ENCODE measurements at regions not wholly inside any gene's neighbourhood (a gene's known extent, or its start where the extent isn't known, plus 50 kb on each side); places are given as distances from the start of the nearest gene placed in this dataset.

DNA sequence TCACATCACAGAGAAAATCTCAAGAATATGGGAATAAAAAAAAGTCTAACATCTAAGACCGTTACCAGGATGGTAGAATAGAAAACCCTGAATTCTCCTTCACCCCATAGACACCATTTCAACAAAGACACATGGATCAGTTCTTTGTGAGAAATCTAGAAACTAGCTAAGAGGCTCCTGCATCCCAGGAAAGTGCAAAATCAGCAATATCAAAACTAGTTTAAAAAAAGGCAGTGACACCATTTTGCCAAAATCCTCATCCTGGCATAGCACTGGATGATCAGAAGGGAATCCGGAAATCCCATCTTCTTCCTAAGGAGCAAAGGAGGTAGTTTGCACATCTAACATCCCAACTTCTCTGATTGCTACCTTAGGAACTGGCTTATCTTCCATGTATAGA, 88.9 kb upstream of the MAGEE2 start:
- Mint-ChIP-seq H3K27ac (no peak overlapping the region), H3K27me3 (ENCODE audit: low read depth, poor library complexity) (no peaks in the 10 kb centered on the region), H3K4me3 (no peak overlapping the region), H3K4me1 (no peaks in the 10 kb centered on the region), H3K36me3 (ENCODE audit: low read depth) (no peaks in the 10 kb centered on the region), H3K9me3 (peaks cover 90% of the 10 kb centered on the region)
- TF ChIP-seq, protein P1, sequence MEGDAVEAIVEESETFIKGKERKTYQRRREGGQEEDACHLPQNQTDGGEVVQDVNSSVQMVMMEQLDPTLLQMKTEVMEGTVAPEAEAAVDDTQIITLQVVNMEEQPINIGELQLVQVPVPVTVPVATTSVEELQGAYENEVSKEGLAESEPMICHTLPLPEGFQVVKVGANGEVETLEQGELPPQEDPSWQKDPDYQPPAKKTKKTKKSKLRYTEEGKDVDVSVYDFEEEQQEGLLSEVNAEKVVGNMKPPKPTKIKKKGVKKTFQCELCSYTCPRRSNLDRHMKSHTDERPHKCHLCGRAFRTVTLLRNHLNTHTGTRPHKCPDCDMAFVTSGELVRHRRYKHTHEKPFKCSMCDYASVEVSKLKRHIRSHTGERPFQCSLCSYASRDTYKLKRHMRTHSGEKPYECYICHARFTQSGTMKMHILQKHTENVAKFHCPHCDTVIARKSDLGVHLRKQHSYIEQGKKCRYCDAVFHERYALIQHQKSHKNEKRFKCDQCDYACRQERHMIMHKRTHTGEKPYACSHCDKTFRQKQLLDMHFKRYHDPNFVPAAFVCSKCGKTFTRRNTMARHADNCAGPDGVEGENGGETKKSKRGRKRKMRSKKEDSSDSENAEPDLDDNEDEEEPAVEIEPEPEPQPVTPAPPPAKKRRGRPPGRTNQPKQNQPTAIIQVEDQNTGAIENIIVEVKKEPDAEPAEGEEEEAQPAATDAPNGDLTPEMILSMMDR (IDR thresholded peaks at IDR 0.05) = no peak
- DNase-seq = no peak

DNA sequence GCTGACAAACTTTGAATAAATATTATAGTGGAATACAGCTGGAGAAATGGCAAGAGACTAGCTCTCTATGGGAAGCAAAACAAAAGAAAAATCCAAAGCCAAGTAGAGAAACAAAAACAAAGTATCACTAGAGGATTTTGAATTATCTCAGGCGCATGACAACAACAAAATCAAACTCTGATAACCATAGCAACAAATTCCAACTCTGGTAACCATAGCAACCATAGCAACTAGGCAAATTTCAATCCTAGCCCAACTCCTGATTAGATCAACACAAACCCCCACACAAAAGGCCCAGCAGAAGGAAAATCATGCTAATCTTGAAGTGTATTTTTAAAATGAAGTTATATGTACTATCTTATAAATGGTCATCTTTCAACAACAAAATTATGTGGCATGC, 98.4 kb upstream of the MAGEE2 start:
- TF ChIP-seq, protein P1 (IDR thresholded peaks at IDR 0.05) = no peak
- no peaks in the 10 kb centered on the region for H3K27me3 Mint-ChIP-seq (ENCODE audit: low read depth, poor library complexity)
- no peak overlapping the region for H3K4me3 Mint-ChIP-seq
- no peaks in the 10 kb centered on the region for H3K4me1 Mint-ChIP-seq
- DNase-seq = no peak
- H3K36me3 Mint-ChIP-seq (ENCODE audit: low read depth) = no peaks in the 10 kb centered on the region
- H3K9me3 Mint-ChIP-seq = peaks cover 58% of the 10 kb centered on the region
- no peak overlapping the region for H3K27ac Mint-ChIP-seq

DNA sequence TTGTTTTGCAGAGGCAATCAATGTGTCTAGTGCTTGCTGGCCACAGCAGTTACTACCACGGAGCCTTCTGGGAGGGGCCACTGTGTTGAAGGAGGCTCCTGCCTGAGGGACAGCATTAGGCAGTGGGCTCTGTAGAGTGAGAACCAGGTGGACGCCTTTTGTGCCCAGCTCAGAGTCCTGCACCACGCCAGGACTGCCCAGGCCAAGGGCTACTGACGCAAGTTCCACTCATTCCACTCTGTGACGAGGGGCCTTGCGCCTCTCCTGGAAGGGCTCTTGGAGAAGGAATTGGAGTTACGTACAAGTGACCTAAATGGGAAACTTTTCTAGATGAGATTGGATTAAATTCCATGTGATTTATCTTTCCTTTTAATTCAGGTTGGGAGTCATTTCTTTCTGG, 102.8 kb upstream of the MAGEE2 start:
- Mint-ChIP-seq H3K36me3 (ENCODE audit: low read depth) (no peaks in the 10 kb centered on the region), H3K27ac (no peak overlapping the region), H3K27me3 (ENCODE audit: low read depth, poor library complexity) (no peaks in the 10 kb centered on the region), H3K9me3 (peaks cover 53% of the 10 kb centered on the region), H3K4me1 (no peaks in the 10 kb centered on the region), H3K4me3 (no peak overlapping the region)
- TF ChIP-seq, protein P1 (IDR thresholded peaks at IDR 0.05) = no peak
- no peak for DNase-seq

DNA sequence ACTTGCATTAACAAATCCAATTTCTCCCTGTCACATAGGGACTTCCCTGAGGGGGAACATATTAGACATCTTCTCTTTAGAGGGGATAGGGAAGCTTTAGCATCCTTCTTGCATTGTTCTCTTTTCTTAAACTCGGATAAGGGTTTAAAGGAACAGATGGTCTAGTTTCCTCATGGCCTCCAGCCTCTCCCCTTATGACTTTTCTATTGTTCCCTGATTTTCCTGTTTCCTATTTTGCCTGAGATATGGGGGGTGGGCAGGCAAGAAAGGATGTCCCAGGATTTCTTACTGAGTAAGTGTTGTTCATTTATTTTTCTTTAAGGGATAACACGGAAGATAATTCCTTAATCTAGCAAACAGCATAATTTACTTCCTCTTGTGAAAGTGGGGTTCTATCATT, 107.7 kb upstream of the MAGEE2 start:
- Mint-ChIP-seq H3K27ac (no peak overlapping the region), H3K4me1 (no peaks in the 10 kb centered on the region), H3K9me3 (peaks cover 65% of the 10 kb centered on the region), H3K27me3 (ENCODE audit: low read depth, poor library complexity) (no peaks in the 10 kb centered on the region), H3K36me3 (ENCODE audit: low read depth) (no peaks in the 10 kb centered on the region), H3K4me3 (no peak overlapping the region)
- TF ChIP-seq, protein P1 (IDR thresholded peaks at IDR 0.05) = no peak
- DNase-seq = no peak

DNA sequence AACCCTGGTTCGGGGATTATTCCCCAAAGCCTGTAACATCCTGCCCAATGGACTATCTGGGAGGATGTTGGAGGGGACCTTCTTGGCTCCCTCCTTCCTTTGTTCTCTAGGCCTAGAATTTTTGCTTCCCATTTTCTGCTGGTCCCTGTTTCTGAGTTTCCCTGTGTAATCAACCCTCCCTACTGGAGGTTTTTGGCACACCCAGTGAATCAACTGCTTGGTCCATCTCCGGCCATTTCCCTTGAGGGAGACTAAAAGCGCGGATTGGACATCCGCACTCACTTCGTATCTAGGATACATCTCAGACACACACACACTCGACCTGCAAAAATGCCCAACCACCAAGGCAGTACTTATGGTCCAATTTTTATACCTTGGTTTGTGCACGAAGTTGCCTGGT, 108.2 kb upstream of the MAGEE2 start:
- H3K9me3 Mint-ChIP-seq = peaks cover 65% of the 10 kb centered on the region
- no peaks in the 10 kb centered on the region for H3K27me3 Mint-ChIP-seq (ENCODE audit: low read depth, poor library complexity)
- no peak for DNase-seq
- no peak overlapping the region for H3K4me3 Mint-ChIP-seq
- no peaks in the 10 kb centered on the region for H3K4me1 Mint-ChIP-seq
- TF ChIP-seq, protein P1 (IDR thresholded peaks at IDR 0.05) = no peak
- no peak overlapping the region for H3K27ac Mint-ChIP-seq
- H3K36me3 Mint-ChIP-seq (ENCODE audit: low read depth) = no peaks in the 10 kb centered on the region

DNA sequence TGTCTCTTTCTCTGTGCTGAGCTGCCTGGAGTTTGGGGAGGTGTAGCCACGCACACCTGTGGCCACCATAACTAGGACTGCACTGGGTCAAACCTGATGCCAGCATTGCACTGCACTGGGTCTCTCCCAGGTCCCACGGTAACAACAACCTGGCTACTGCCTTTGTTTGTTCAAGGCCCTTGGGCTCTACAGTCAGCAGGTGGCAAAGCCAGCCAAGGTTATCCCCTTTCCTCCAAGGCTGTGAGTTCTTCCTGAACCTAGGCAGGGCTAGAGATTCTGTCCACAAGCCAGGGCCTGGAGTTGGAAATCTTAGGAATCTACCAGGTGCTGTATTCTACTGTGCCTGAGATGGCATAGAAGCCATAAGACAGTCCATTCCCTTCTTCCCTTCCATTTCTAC, 126.7 kb upstream of the MAGEE2 start:
- Mint-ChIP-seq H3K4me1 (no peaks in the 10 kb centered on the region), H3K27me3 (ENCODE audit: low read depth, poor library complexity) (peaks cover 4% of the 10 kb centered on the region), H3K27ac (no peak overlapping the region), H3K4me3 (no peak overlapping the region), H3K36me3 (ENCODE audit: low read depth) (no peaks in the 10 kb centered on the region), H3K9me3 (peaks cover 72% of the 10 kb centered on the region)
- TF ChIP-seq, protein P1 (IDR thresholded peaks at IDR 0.05) = no peak
- DNase-seq = no peak

Measured in nephron progenitor cell (in vitro differentiated cells).